ENCODE measurements at regions not wholly inside any gene's neighbourhood (a gene's known extent, or its start where the extent isn't known, plus 50 kb on each side); places are given as distances from the start of the nearest gene placed in this dataset.

- TF ChIP-seq POLR2AphosphoS5 (IDR thresholded peaks at IDR 0.05; ENCODE audit: low read depth, low read length) (no peak), TAF1 (IDR thresholded peaks at IDR 0.05; ENCODE audit: borderline replicate concordance, low read depth, low read length) (no peak)
Observed at GRCh38 chr9:86459191-86459590, 105.0 kb upstream of the TUT7 start.

All from GM12892 (cell line).